Astrocyte (in vitro differentiated cells and primary cell): ENCODE measurements at regions not wholly inside any gene's neighbourhood (a gene's known extent, or its start where the extent isn't known, plus 50 kb on each side); places are given as distances from the start of the nearest gene placed in this dataset.

ENCODE experiments used
- CTCF ChIP-seq: IDR thresholded peaks from 2 replicates; pipeline ENCODE4 v1.5.1; 2011; ENCODE audit warnings: low read depth, mild to moderate bottlenecking, inconsistent platforms, low read length, moderate library complexity; ENCODE audit not compliant: insufficient read depth
- EZH2 ChIP-seq: IDR thresholded peaks from 2 replicates; pipeline ENCODE4 v1.6.1; 2012; ENCODE audit warnings: mild to moderate bottlenecking, low read length, inconsistent platforms; ENCODE audit not compliant: insufficient read depth

GRCh38 chr22:49271831-49272230 is 555.8 kb downstream of the BRD1 start:
- TF ChIP-seq CTCF = no peak
- no peak for TF ChIP-seq EZH2
